ENCODE measurements at regions not wholly inside any gene's neighbourhood (a gene's known extent, or its start where the extent isn't known, plus 50 kb on each side); places are given as distances from the start of the nearest gene placed in this dataset.

DNA sequence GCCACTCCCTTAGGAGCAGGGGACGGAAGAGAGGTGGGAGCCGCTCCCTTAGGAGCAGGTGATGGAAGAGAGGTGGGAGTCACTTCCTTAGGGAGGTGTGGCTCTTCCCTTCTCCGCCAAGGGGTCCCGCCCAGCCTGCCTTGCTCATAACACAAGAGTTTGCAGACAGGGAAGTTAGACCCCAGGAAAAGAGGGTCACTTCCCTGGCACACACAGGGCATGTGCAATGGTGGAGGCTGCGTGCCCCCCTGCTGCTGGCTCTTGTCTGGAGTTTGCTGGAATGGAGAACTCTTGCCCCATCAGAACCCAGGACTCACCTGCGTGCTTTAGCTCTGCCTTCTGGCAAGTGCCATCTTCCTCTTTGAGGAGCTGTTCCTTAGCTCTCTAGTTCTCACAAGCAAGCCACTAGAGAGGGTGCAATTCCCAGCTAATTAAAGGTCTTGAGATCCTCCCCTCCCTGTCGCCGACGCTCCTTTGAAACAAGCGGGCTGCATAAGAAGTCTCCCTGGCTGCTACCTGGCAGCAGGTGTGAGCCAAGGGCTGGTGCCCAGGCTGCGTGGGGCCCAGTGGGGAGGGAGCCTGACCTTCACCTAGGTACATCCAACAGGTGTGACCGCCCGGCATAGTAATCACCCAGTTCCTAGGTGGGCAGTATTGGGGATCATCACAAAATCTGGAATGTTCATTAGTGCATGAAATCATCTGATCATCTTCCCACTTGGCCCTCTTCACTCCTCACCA lies 281.6 kb downstream of the ZNF536 start:
- BruUV-seq (replicated peaks), result no TSS peak
- intact Hi-C loops (cut with micrococcal nuclease; ENCODE audit: unreplicated experiment), result loop anchor here (5.0 to 10.0 kb wide), 3 partner anchors 607 to 922 kb away; no protein-coding TSS in a partner anchor
- no peak overlapping the region for H2AFZ ChIP-seq (ENCODE audit: low read length)
- H3K9me3 ChIP-seq (ENCODE audit: low read length), result no peaks in the 10 kb centered on the region
- ChIA-PET CTCF (ENCODE audit: unreplicated experiment) (interaction anchor here (0.6 kb wide), 1 partner anchor 413 kb away, joined by 3 read pairs; no protein-coding TSS in a partner anchor), POLR2A (no interaction called here)
- H3K4me3 ChIP-seq (ENCODE audit: low read depth, low read length, poor library complexity, severe bottlenecking), result no peak overlapping the region
- no peak for TF ChIP-seq EZH2phosphoT487 (IDR thresholded peaks at IDR 0.05; ENCODE audit: borderline replicate concordance, low read depth, low read length)
- TF ChIP-seq, protein P1, sequence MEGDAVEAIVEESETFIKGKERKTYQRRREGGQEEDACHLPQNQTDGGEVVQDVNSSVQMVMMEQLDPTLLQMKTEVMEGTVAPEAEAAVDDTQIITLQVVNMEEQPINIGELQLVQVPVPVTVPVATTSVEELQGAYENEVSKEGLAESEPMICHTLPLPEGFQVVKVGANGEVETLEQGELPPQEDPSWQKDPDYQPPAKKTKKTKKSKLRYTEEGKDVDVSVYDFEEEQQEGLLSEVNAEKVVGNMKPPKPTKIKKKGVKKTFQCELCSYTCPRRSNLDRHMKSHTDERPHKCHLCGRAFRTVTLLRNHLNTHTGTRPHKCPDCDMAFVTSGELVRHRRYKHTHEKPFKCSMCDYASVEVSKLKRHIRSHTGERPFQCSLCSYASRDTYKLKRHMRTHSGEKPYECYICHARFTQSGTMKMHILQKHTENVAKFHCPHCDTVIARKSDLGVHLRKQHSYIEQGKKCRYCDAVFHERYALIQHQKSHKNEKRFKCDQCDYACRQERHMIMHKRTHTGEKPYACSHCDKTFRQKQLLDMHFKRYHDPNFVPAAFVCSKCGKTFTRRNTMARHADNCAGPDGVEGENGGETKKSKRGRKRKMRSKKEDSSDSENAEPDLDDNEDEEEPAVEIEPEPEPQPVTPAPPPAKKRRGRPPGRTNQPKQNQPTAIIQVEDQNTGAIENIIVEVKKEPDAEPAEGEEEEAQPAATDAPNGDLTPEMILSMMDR (conservative IDR thresholded peaks at IDR 0.05; ENCODE audit: low read length), result no peak
- H4K20me1 ChIP-seq (ENCODE audit: insufficient read depth, low read length), result no peaks in the 10 kb centered on the region
- DNase-seq (ENCODE audit: low spot score), result no peak
- no peaks in the 10 kb centered on the region for H3K4me1 ChIP-seq (ENCODE audit: insufficient read depth, low read length, poor library complexity, severe bottlenecking)
- H3K27ac ChIP-seq (ENCODE audit: low read depth, low read length, poor library complexity, severe bottlenecking), result no peak overlapping the region
- H3K4me2 ChIP-seq (ENCODE audit: low read length), result no peak overlapping the region
- H3K79me2 ChIP-seq (ENCODE audit: insufficient read depth, low read depth, low read length), result no peaks in the 10 kb centered on the region
- H3K36me3 ChIP-seq (ENCODE audit: insufficient read depth, low read length), result no peaks in the 10 kb centered on the region
- no peaks in the 10 kb centered on the region for H3K9me2 ChIP-seq (ENCODE audit: insufficient read depth, low read length)

GRCh38 chr19:30652751-30653150 lies 280.6 kb downstream of the ZNF536 start:
- Histone ChIP-seq H3K9me3 (ENCODE audit: low read length) (no peaks in the 10 kb centered on the region), H3K9me2 (ENCODE audit: insufficient read depth, low read length) (no peaks in the 10 kb centered on the region), H2AFZ (ENCODE audit: low read length) (no peak overlapping the region), H3K36me3 (ENCODE audit: insufficient read depth, low read length) (no peaks in the 10 kb centered on the region), H3K27ac (ENCODE audit: low read depth, low read length, poor library complexity, severe bottlenecking) (no peak overlapping the region), H3K79me2 (ENCODE audit: insufficient read depth, low read depth, low read length) (no peaks in the 10 kb centered on the region), H4K20me1 (ENCODE audit: insufficient read depth, low read length) (no peaks in the 10 kb centered on the region), H3K4me1 (ENCODE audit: insufficient read depth, low read length, poor library complexity, severe bottlenecking) (no peaks in the 10 kb centered on the region), H3K4me3 (ENCODE audit: low read depth, low read length, poor library complexity, severe bottlenecking) (no peak overlapping the region), H3K4me2 (ENCODE audit: low read length) (no peak overlapping the region)
- intact Hi-C loops (cut with micrococcal nuclease; ENCODE audit: unreplicated experiment), result loop anchor here (1.0 to 10.0 kb wide), 4 partner anchors 425 to 920 kb away; no protein-coding TSS in a partner anchor
- no TSS peak for BruUV-seq (replicated peaks)
- ChIA-PET CTCF (ENCODE audit: unreplicated experiment) (no interaction called here), POLR2A (no interaction called here)
- DNase-seq (ENCODE audit: low spot score), result no peak
- TF ChIP-seq EZH2phosphoT487 (IDR thresholded peaks at IDR 0.05; ENCODE audit: borderline replicate concordance, low read depth, low read length), result no peak
- TF ChIP-seq, protein P1 (conservative IDR thresholded peaks at IDR 0.05; ENCODE audit: low read length), result no peak

- no peak overlapping the region for H2AFZ ChIP-seq (ENCODE audit: low read length)
- H3K4me3 ChIP-seq (ENCODE audit: low read depth, low read length, poor library complexity, severe bottlenecking), result no peak overlapping the region
- intact Hi-C loops (cut with micrococcal nuclease; ENCODE audit: unreplicated experiment), result loop anchor here (1.0 to 10.0 kb wide), 4 partner anchors 424 to 919 kb away; no protein-coding TSS in a partner anchor
- H3K9me3 ChIP-seq (ENCODE audit: low read length), result no peaks in the 10 kb centered on the region
- CTCF ChIA-PET (ENCODE audit: unreplicated experiment), result no interaction called here
- H3K79me2 ChIP-seq (ENCODE audit: insufficient read depth, low read depth, low read length), result no peaks in the 10 kb centered on the region
- BruUV-seq (replicated peaks), result no TSS peak
- TF ChIP-seq, protein P1 (conservative IDR thresholded peaks at IDR 0.05; ENCODE audit: low read length), result no peak
- no peak for TF ChIP-seq EZH2phosphoT487 (IDR thresholded peaks at IDR 0.05; ENCODE audit: borderline replicate concordance, low read depth, low read length)
- no peak overlapping the region for H3K4me2 ChIP-seq (ENCODE audit: low read length)
- DNase-seq (ENCODE audit: low spot score), result no peak
- H3K27ac ChIP-seq (ENCODE audit: low read depth, low read length, poor library complexity, severe bottlenecking), result no peak overlapping the region
- no peaks in the 10 kb centered on the region for H3K9me2 ChIP-seq (ENCODE audit: insufficient read depth, low read length)
- H3K4me1 ChIP-seq (ENCODE audit: insufficient read depth, low read length, poor library complexity, severe bottlenecking), result no peaks in the 10 kb centered on the region
- no peaks in the 10 kb centered on the region for H3K36me3 ChIP-seq (ENCODE audit: insufficient read depth, low read length)
- H4K20me1 ChIP-seq (ENCODE audit: insufficient read depth, low read length), result no peaks in the 10 kb centered on the region
- POLR2A ChIA-PET, result interaction anchor here (0.6 kb wide), 1 partner anchor 859 kb away, joined by 3 read pairs; no protein-coding TSS in a partner anchor
Observed at GRCh38 chr19:30651691-30652090, 279.5 kb downstream of the ZNF536 start.
